ENCODE measurements at regions not wholly inside any gene's neighbourhood (a gene's known extent, or its start where the extent isn't known, plus 50 kb on each side); places are given as distances from the start of the nearest gene placed in this dataset.

GRCh38 chr3:81439108-81439507 is 322.3 kb downstream of the GBE1 start:
- no peak for DNase-seq

DNA sequence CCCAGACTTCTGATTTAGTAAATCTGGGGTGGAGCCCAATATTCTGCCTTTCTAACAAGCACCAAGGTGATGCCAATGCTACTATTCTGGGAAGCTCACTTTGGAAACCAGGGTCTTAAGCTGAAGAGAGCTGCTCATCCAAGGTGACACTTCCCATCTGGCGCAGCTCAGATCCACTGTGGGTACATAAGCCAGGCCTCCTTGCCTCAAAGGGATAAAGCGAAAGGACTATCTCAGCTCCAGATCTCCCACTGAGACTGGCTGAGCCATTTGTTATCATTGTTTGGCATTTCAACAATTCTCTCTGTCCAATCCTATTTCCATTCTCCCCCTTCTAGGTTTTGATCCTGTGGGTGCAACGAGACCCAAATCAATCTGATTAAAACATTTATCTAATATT is 323.8 kb downstream of the GBE1 start:
- DNase-seq, result no peak

DNA sequence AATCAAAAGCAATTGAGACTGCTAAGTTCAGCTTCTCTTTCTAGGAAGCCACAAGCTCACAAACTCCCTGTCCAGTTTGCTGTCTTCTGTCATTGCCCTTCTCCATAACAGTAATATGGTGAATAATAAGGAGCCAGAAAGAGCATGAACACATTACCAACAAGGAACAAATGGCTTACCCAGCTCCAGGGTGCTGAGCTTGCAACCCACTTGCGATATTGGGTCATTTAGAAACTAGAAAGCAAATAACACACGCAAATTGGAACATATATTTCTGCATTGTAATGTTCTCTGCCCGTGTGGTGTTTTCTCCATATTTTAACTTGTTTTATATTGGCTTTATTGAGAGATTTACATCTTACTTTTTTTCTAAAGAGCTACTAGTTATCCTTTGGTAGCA is 325.3 kb downstream of the GBE1 start:
- DNase-seq, result no peak

DNA sequence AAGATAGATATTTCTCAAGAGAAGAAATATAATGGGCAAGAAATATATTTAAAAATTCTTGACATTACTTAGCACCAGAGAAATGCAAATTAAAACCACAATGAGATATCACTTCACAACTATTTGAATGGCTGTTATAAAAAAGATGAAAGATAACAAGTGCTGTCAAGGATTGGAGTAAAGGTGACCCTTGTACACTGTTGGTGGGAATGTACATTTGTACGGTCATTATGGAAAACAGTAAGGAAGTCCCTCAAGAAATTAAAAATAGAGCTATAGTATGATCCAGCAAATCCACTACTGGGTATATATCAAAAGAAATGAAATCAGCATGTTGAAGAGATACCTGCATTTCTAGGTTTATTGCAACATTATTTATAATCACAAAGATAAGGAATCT is 326.4 kb downstream of the GBE1 start:
- no peak for DNase-seq

- DNase-seq, result no peak
Observed at GRCh38 chr3:81434161-81434560, 327.3 kb downstream of the GBE1 start.

GRCh38 chr3:81433675-81434074 is 327.8 kb downstream of the GBE1 start:
- no peak for DNase-seq

- no peak for DNase-seq
Observed at GRCh38 chr3:81432456-81432855, 329.0 kb downstream of the GBE1 start.

GRCh38 chr3:81426826-81427577 is 334.4 kb downstream of the GBE1 start:
- DNase-seq, result no peak

- DNase-seq, result no peak
Observed at GRCh38 chr3:81425198-81425868, 336.1 kb downstream of the GBE1 start.

DNA sequence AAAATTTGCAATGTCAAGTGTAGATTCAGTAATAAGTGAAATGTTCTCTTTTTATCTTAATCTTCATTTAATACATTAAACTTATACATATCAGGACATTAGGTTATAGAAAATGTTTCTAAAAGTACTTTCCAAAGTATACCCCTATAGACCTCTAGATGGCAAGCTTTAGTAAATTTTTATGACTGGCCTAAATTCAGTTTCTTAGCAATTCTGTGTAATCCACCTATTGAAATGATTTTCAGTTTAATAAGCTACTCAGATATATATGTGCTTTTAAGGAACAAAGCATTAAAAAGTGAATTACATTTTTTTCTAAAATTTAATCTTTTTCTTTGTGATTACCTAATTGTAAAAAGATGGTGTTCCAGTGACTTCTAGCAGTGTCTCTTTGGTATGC is 342.2 kb downstream of the GBE1 start:
- DNase-seq, result peak; percentile 2 to 21 (median 20)

GRCh38 chr3:81416812-81417211 is 344.6 kb downstream of the GBE1 start:
- no peak for DNase-seq

DNA sequence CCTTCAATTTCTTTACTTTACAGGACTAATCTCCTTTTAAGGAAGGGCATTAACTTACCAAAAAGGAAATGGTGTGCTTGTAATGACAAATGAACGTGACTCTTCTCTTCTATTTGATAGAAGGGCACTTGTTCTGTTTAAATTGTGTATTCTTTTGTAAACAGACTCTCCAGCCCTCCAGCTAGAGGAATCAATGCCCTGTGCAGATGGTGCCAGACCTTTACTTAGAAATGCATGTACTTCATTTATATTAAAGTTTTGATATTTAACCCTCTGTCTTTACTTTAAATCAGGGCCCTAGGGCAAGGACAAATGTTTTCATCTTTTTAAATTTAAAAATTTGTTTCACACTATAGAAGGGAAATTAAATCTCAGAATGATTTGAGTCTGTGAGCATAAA is 355.1 kb downstream of the GBE1 start:
- no peak for DNase-seq

GRCh38 chr3:81395739-81396513 is 365.5 kb downstream of the GBE1 start:
- no peak for DNase-seq

DNA sequence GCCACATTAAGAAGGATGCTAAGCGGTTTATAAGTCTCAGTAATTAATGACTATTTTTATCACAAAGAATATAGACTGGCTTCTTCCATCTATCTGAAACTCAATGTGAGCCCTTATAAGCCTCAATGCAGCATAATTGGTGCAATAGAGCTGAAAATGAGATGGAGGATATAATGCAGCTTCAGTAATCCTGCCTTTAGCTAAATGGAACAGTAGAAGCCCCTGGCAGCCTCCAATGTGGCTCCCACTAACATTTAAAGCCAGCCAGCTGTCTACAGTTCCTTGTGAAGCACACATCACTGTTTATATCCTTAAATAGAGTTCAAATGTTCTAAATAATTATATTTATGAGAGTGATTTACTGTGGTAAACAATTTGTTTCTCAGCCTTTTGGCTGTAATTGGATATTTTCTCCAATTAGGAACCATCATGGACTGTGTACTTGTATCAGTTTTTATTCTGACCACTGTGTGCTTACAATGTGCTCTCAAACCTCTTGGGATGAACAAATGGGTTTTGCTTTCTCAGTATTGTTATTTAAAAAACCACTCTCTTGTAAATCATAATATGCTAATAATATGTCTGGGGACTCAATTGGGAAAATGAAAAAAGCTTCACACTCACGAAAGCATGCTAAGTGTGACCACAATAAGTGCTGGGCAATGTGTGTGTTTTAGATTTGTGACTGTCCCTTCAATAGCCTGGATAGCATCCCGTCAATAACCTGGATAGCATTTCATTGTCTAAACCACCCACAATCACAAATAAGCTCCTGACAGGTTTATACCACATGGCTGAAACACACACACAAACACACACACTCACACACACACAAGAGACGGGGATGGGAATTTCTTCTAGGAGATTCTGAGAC is 366.6 kb downstream of the GBE1 start:
- no peak for DNase-seq

DNA sequence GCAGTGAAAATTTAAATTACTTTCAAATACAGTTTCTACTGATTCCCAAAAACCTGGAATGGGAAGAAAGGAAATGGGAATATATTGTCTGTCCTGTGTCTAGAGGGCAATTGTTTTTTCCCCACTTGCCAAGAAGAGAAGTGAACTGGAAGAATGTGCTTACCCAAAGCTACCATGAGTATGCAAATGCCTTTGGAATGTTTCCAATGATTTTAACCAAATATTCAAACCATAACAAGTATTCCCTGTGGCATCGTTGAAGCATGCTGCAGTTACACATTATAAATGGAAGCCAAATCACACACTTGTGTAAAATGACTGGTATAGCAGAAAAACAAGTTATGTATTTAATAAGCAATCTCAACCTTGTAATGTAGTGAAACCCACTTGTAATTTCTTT is 368.2 kb downstream of the GBE1 start:
- no peak for DNase-seq

- DNase-seq, result no peak
Observed at GRCh38 chr3:81390796-81391195, 370.6 kb downstream of the GBE1 start.

DNA sequence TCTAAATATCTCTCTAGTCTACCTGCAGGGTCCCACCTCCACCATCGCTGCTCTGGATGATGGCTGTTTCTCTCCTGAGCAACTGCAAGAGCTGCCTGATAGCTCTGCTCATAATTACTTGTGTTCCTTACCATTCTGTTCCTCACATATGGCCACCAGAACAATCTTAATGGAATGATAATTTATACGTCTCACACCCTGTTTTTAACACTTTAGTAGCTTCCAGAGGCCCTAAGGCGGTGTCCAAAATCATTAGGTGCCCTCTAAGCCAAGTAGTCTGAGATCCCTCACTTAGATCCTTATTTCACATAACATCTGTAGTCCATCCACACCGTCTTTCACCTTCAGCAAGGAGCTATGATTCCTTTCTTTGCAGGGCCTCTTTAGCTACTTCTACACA is 373.3 kb downstream of the GBE1 start:
- no peak for DNase-seq

GRCh38 chr3:81382470-81382869 is 379.0 kb downstream of the GBE1 start:
- DNase-seq, result no peak

- no peak for DNase-seq
Observed at GRCh38 chr3:81380234-81380633, 381.2 kb downstream of the GBE1 start.

DNA sequence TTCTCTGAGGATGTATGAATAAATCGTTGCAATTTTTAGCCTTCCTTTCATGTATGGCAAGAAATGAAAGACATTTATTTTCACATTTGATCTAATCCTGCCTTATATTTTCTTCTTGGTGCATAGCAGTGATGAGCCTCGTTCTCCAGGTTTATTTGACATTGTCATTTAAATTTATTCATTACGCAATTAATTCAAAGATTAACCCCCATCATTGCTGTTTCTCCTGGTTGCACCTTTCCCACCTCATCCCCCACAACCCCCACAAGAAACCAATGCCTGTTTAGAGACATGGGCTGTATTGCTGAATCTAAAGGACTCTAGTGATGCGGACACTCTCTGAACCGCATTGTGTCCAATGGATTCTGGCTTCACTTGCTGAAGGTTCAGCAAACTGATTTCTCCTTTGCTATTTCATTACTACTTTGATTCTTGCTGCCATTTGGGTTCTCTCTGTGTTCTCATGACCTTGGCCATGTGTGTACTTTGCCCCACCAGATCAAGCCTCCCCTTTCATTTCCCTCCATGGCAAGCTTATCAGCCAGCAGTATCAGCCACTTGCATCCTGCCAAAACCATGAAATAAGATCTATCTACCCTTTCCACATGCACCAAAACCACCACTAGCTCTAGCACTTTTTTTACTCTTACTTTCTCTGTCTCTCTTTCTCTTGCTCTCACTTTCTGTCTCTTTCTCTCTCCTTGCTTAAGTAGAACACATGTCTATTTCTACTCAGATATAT is 382.7 kb downstream of the GBE1 start:
- no peak for DNase-seq

- no peak for DNase-seq
Observed at GRCh38 chr3:81375921-81376320, 385.5 kb downstream of the GBE1 start.

GRCh38 chr3:81364411-81364810 is 397.0 kb downstream of the GBE1 start:
- DNase-seq, result no peak

Data from suppressor macrophage treated with lipopolysaccharide for 1 hour (primary cell).